GM23338 (cell line): ENCODE measurements at regions not wholly inside any gene's neighbourhood (a gene's known extent, or its start where the extent isn't known, plus 50 kb on each side); places are given as distances from the start of the nearest gene placed in this dataset.

ENCODE experiments used
- ATAC-seq: fragments of 200-7000 bp; cut with Tn5 transposase; 3 replicates; pipeline ENCODE4 v1.9.1; 2020
- DNase-seq: peaks from one replicate; pipeline ENCODE4 v3.0.0-alpha.2; 2015; ENCODE audit warnings: low spot score
- H2AFZ ChIP-seq: fragments of 200-600 bp; sonication (generic); 2 replicates; pipeline ENCODE4 v1.8.0; 2016; ENCODE audit warnings: antibody characterized with exemption, mild to moderate bottlenecking, moderate library complexity
- H3F3A ChIP-seq: fragments of 200-600 bp; sonication (generic); replicated peaks from 2 replicates; pipeline ENCODE4 v1.8.0; 2017; ENCODE audit warnings: antibody characterized with exemption, mixed run types, low read depth
- H3K27ac ChIP-seq: fragments of 200-600 bp; sonication (generic); 2 replicates; pipeline ENCODE4 v1.6.1; 2016; ENCODE audit warnings: low read depth
- H3K27me3 ChIP-seq: fragments of 200-600 bp; sonication (generic); 2 replicates; pipeline ENCODE4 v1.8.0; 2016; ENCODE audit warnings: mild to moderate bottlenecking, mixed run types, moderate library complexity; ENCODE audit not compliant: insufficient read depth
- H3K36me3 ChIP-seq: fragments of 200-600 bp; sonication (generic); 2 replicates; pipeline ENCODE4 v1.8.0; 2016; ENCODE audit warnings: mild to moderate bottlenecking; ENCODE audit not compliant: insufficient read depth
- H3K4me1 ChIP-seq: fragments of 200-600 bp; sonication (generic); 2 replicates; pipeline ENCODE4 v1.8.0; 2016; ENCODE audit warnings: mild to moderate bottlenecking, moderate library complexity; ENCODE audit not compliant: insufficient read depth
- H3K4me2 ChIP-seq: fragments of 200-600 bp; sonication (generic); 2 replicates; pipeline ENCODE4 v1.7.1; 2017; ENCODE audit warnings: mixed run types
- H3K4me3 ChIP-seq: fragments of 200-600 bp; sonication (generic); 2 replicates; pipeline ENCODE4 v1.6.1; 2016; ENCODE audit warnings: mixed run types
- H3K79me2 ChIP-seq: fragments of 200-600 bp; sonication (generic); replicated peaks from 2 replicates; pipeline ENCODE4 v1.8.0; 2017; ENCODE audit warnings: mild to moderate bottlenecking; ENCODE audit not compliant: insufficient read depth
- H3K9me2 ChIP-seq: fragments of 200-600 bp; sonication (generic); 2 replicates; pipeline ENCODE4 v1.8.0; 2017; ENCODE audit not compliant: insufficient read depth
- H4K20me1 ChIP-seq: fragments of 200-600 bp; sonication (generic); replicated peaks from 2 replicates; pipeline ENCODE4 v1.8.0; 2017; ENCODE audit warnings: mild to moderate bottlenecking; ENCODE audit not compliant: insufficient read depth
- H3K27ac Mint-ChIP-seq: 2 replicates; pipeline ENCODE4 v1.8.0; 2020; ENCODE audit warnings: inconsistent platforms, mild to moderate bottlenecking, moderate library complexity, mixed read lengths
- H3K27me3 Mint-ChIP-seq: 3 replicates; pipeline ENCODE4 v1.8.0; 2022; ENCODE audit warnings: low read depth, mild to moderate bottlenecking, moderate library complexity, mixed read lengths, inconsistent platforms; ENCODE audit not compliant: insufficient read depth, poor library complexity
- H3K36me3 Mint-ChIP-seq: 3 replicates; pipeline ENCODE4 v1.8.0; 2021; ENCODE audit warnings: low read depth, mild to moderate bottlenecking, inconsistent platforms, moderate library complexity, mixed read lengths
- H3K4me1 Mint-ChIP-seq: 3 replicates; pipeline ENCODE4 v1.8.0; 2020; ENCODE audit warnings: mild to moderate bottlenecking, inconsistent platforms, mixed read lengths
- H3K4me3 Mint-ChIP-seq: 3 replicates; pipeline ENCODE4 v1.8.0; 2021; ENCODE audit warnings: moderate library complexity, mild to moderate bottlenecking, inconsistent platforms, mixed read lengths
- H3K9me3 Mint-ChIP-seq: 3 replicates; pipeline ENCODE4 v1.8.0; 2020; ENCODE audit warnings: moderate library complexity, mild to moderate bottlenecking, inconsistent platforms, mixed read lengths
- JUNB ChIP-seq: IDR thresholded peaks from one replicate; pipeline ENCODE4 v1.6.1; 2016; ENCODE audit warnings: antibody characterized with exemption; ENCODE audit not compliant: unreplicated experiment
- NANOG ChIP-seq: IDR thresholded peaks from 2 replicates; pipeline ENCODE4 v1.6.1; 2016; ENCODE audit warnings: antibody characterized with exemption, borderline replicate concordance
- STAT1 ChIP-seq: IDR thresholded peaks from one replicate; pipeline ENCODE4 v1.6.1; 2016; ENCODE audit warnings: antibody characterized with exemption; ENCODE audit not compliant: unreplicated experiment
- ZNF331 ChIP-seq: fragments of 250-450 bp; sonication (Bioruptor Pico); IDR thresholded peaks from 2 replicates; pipeline ENCODE4 v1.5.0; 2020; ENCODE audit warnings: low read depth, mild to moderate bottlenecking, moderate library complexity
- TF ChIP-seq, protein P1 (sequence below): fragments of 250-450 bp; sonication (Bioruptor Pico); IDR thresholded peaks from 2 replicates; pipeline ENCODE4 v1.5.0; 2020; ENCODE audit warnings: mild to moderate bottlenecking, moderate library complexity
- TF ChIP-seq, protein P2 (sequence below), 2 experiments: fragments of 200-600 bp in 1 of 2; sonication (generic) in 1 of 2; conservative IDR thresholded peaks; 2 replicates each; pipeline versions ENCODE4 v1.5.1 to v1.6.1; 2016 to 2017; ENCODE audit warnings: antibody characterized with exemption in 2 of 2, low read depth in 2 of 2, mild to moderate bottlenecking in 2 of 2, moderate library complexity in 1 of 2
- TF ChIP-seq, protein P3 (sequence below): IDR thresholded peaks from 2 replicates; pipeline ENCODE4 v1.6.1; 2016; ENCODE audit warnings: antibody characterized with exemption

DNA sequence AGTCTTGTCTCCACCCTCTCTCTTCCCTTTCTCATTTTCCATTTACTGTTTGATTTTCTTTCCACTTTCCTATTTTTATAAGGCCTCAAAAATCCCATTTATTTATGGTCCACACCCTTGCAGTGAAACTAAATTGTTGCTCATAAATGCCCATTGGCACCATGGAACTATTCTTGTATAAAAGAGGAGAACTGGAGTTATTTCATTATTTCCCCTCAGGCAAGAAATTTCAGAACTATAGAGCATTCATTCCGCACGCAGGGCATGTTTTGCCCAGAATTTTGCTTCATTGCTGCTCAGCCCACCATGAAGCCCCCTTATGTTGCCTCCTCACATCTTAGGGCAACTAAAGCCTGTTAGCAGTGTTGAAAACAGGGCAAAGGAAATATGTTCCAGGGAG is 113.7 kb upstream of the MMADHC start (continued):
- TF ChIP-seq, protein P1, sequence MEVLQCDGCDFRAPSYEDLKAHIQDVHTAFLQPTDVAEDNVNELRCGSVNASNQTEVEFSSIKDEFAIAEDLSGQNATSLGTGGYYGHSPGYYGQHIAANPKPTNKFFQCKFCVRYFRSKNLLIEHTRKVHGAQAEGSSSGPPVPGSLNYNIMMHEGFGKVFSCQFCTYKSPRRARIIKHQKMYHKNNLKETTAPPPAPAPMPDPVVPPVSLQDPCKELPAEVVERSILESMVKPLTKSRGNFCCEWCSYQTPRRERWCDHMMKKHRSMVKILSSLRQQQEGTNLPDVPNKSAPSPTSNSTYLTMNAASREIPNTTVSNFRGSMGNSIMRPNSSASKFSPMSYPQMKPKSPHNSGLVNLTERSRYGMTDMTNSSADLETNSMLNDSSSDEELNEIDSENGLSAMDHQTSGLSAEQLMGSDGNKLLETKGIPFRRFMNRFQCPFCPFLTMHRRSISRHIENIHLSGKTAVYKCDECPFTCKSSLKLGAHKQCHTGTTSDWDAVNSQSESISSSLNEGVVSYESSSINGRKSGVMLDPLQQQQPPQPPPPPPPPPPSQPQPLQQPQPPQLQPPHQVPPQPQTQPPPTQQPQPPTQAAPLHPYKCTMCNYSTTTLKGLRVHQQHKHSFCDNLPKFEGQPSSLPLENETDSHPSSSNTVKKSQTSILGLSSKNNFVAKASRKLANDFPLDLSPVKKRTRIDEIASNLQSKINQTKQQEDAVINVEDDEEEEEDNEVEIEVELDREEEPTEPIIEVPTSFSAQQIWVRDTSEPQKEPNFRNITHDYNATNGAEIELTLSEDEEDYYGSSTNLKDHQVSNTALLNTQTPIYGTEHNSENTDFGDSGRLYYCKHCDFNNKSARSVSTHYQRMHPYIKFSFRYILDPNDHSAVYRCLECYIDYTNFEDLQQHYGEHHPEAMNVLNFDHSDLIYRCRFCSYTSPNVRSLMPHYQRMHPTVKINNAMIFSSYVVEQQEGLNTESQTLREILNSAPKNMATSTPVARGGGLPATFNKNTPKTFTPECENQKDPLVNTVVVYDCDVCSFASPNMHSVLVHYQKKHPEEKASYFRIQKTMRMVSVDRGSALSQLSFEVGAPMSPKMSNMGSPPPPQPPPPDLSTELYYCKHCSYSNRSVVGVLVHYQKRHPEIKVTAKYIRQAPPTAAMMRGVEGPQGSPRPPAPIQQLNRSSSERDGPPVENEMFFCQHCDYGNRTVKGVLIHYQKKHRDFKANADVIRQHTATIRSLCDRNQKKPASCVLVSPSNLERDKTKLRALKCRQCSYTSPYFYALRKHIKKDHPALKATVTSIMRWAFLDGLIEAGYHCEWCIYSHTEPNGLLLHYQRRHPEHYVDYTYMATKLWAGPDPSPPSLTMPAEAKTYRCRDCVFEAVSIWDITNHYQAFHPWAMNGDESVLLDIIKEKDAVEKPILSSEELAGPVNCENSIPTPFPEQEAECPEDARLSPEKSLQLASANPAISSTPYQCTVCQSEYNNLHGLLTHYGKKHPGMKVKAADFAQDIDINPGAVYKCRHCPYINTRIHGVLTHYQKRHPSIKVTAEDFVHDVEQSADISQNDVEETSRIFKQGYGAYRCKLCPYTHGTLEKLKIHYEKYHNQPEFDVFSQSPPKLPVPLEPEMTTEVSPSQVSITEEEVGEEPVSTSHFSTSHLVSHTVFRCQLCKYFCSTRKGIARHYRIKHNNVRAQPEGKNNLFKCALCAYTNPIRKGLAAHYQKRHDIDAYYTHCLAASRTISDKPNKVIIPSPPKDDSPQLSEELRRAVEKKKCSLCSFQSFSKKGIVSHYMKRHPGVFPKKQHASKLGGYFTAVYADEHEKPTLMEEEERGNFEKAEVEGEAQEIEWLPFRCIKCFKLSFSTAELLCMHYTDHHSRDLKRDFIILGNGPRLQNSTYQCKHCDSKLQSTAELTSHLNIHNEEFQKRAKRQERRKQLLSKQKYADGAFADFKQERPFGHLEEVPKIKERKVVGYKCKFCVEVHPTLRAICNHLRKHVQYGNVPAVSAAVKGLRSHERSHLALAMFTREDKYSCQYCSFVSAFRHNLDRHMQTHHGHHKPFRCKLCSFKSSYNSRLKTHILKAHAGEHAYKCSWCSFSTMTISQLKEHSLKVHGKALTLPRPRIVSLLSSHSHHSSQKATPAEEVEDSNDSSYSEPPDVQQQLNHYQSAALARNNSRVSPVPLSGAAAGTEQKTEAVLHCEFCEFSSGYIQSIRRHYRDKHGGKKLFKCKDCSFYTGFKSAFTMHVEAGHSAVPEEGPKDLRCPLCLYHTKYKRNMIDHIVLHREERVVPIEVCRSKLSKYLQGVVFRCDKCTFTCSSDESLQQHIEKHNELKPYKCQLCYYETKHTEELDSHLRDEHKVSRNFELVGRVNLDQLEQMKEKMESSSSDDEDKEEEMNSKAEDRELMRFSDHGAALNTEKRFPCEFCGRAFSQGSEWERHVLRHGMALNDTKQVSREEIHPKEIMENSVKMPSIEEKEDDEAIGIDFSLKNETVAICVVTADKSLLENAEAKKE (CRISPR knock-in tag): no peak
- TF ChIP-seq JUNB (no peak), NANOG (no peak)
- TF ChIP-seq, protein P2, sequence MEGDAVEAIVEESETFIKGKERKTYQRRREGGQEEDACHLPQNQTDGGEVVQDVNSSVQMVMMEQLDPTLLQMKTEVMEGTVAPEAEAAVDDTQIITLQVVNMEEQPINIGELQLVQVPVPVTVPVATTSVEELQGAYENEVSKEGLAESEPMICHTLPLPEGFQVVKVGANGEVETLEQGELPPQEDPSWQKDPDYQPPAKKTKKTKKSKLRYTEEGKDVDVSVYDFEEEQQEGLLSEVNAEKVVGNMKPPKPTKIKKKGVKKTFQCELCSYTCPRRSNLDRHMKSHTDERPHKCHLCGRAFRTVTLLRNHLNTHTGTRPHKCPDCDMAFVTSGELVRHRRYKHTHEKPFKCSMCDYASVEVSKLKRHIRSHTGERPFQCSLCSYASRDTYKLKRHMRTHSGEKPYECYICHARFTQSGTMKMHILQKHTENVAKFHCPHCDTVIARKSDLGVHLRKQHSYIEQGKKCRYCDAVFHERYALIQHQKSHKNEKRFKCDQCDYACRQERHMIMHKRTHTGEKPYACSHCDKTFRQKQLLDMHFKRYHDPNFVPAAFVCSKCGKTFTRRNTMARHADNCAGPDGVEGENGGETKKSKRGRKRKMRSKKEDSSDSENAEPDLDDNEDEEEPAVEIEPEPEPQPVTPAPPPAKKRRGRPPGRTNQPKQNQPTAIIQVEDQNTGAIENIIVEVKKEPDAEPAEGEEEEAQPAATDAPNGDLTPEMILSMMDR (conservative IDR thresholded peaks at IDR 0.05; ENCODE audit: low read depth in 2 of 2): no peak

DNA sequence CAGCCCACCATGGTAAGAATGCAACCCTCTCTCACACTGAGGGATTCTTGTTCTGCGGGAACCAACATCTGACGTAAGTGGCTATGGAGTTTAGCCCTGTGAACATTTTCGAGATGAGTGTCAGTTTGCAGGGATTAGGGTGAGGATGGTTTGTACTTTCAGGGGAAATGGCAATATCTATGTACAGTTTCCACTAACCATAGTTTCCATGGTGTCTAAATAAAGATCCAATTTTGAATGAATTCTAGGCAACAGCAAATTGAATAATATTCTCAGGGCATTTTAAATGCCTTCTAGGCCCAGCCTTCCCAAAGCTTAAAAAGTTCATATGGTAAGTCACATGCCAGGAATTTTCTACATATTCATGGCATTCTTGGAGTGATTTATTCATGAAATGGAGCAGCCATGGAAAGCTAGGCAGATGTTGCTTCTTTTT is 105.4 kb upstream of the MMADHC start:
- no peak overlapping the region for H2AFZ ChIP-seq
- no peaks in the 10 kb centered on the region for H3F3A ChIP-seq
- H3K27me3 ChIP-seq: no peaks in the 10 kb centered on the region
- no peaks in the 10 kb centered on the region for H3K36me3 ChIP-seq
- no peaks in the 10 kb centered on the region for H3K9me3 Mint-ChIP-seq
- no peak overlapping the region for H3K4me2 ChIP-seq
- H3K4me3 Mint-ChIP-seq: no peak overlapping the region
- H3K4me3 ChIP-seq: no peak overlapping the region
- no peaks in the 10 kb centered on the region; the same call in 2 of the 3 replicates for H3K4me1 Mint-ChIP-seq
- peaks cover 4% of the 10 kb centered on the region for H3K27me3 Mint-ChIP-seq
- ATAC-seq (no peak), DNase-seq (no peak)
- no peaks in the 10 kb centered on the region for H3K36me3 Mint-ChIP-seq
- H3K79me2 ChIP-seq: no peaks in the 10 kb centered on the region
- no peaks in the 10 kb centered on the region for H3K4me1 ChIP-seq
- H3K9me2 ChIP-seq: no peaks in the 10 kb centered on the region
- H4K20me1 ChIP-seq: no peaks in the 10 kb centered on the region
- H3K27ac Mint-ChIP-seq: 0 out of 2 replicates have a peak overlapping the region, but pooled peaks have one; percentile 23
- no peak overlapping the region for H3K27ac ChIP-seq
- TF ChIP-seq, protein P2 (conservative IDR thresholded peaks at IDR 0.05; ENCODE audit: low read depth in 2 of 2): no peak
- TF ChIP-seq NANOG: no peak
- TF ChIP-seq ZNF331 (CRISPR knock-in tag): no peak
- no peak for TF ChIP-seq STAT1
- TF ChIP-seq, protein P3, sequence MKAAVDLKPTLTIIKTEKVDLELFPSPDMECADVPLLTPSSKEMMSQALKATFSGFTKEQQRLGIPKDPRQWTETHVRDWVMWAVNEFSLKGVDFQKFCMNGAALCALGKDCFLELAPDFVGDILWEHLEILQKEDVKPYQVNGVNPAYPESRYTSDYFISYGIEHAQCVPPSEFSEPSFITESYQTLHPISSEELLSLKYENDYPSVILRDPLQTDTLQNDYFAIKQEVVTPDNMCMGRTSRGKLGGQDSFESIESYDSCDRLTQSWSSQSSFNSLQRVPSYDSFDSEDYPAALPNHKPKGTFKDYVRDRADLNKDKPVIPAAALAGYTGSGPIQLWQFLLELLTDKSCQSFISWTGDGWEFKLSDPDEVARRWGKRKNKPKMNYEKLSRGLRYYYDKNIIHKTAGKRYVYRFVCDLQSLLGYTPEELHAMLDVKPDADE: no peak
